ENCODE measurements at regions not wholly inside any gene's neighbourhood (a gene's known extent, or its start where the extent isn't known, plus 50 kb on each side); places are given as distances from the start of the nearest gene placed in this dataset.
"Not testable (repeated sequence)": the region's sequence is repeated elsewhere in the genome, so short reads cannot be mapped to it uniquely, and the experiment has no call there.

GRCh38 chr13:79648191-79648590 lies 167.2 kb downstream of the NDFIP2 start:
- in situ Hi-C loops (cut with HindIII; ENCODE audit: low sequenced_read_pairs) = no loop called here
- no peak for DNase-seq (ENCODE audit: low spot score)

- in situ Hi-C loops (cut with HindIII; ENCODE audit: low sequenced_read_pairs) = no loop called here
- DNase-seq (ENCODE audit: low spot score) = no peak
Observed at GRCh38 chr13:79647533-79647932, 166.6 kb downstream of the NDFIP2 start.

- in situ Hi-C loops (cut with HindIII; ENCODE audit: low sequenced_read_pairs) = no loop called here
- no peak for DNase-seq (ENCODE audit: low spot score)
Observed at GRCh38 chr13:79646880-79647279, 165.9 kb downstream of the NDFIP2 start.

GRCh38 chr13:79645569-79645968 lies 164.6 kb downstream of the NDFIP2 start:
- in situ Hi-C loops (cut with HindIII; ENCODE audit: low sequenced_read_pairs) = no loop called here
- DNase-seq (ENCODE audit: low spot score) = no peak

- DNase-seq (ENCODE audit: low spot score) = no peak
- in situ Hi-C loops (cut with HindIII; ENCODE audit: low sequenced_read_pairs) = no loop called here
Observed at GRCh38 chr13:79642596-79642995, 161.6 kb downstream of the NDFIP2 start.

- DNase-seq (ENCODE audit: low spot score) = peak; percentile 51
- in situ Hi-C loops (cut with HindIII; ENCODE audit: low sequenced_read_pairs) = no loop called here
Observed at GRCh38 chr13:79637133-79637763, 156.3 kb downstream of the NDFIP2 start.

- DNase-seq (ENCODE audit: low spot score) = peak; percentile 62
- in situ Hi-C loops (cut with HindIII; ENCODE audit: low sequenced_read_pairs) = no loop called here
Observed at GRCh38 chr13:79631051-79631659, 150.2 kb downstream of the NDFIP2 start.

GRCh38 chr13:79628463-79628862 lies 147.5 kb downstream of the NDFIP2 start:
- DNase-seq (ENCODE audit: low spot score) = no peak
- in situ Hi-C loops (cut with HindIII; ENCODE audit: low sequenced_read_pairs) = no loop called here

GRCh38 chr13:79626924-79627323 lies 146.0 kb downstream of the NDFIP2 start:
- in situ Hi-C loops (cut with HindIII; ENCODE audit: low sequenced_read_pairs) = no loop called here

GRCh38 chr13:79625517-79625916 lies 144.6 kb downstream of the NDFIP2 start:
- DNase-seq (ENCODE audit: low spot score) = no peak
- in situ Hi-C loops (cut with HindIII; ENCODE audit: low sequenced_read_pairs) = no loop called here

More at GRCh38 chr13:79626924-79627323, 146.0 kb downstream of the NDFIP2 start:
- DNase-seq (ENCODE audit: low spot score) = no peak

- DNase-seq (ENCODE audit: low spot score) = no peak
- in situ Hi-C loops (cut with HindIII; ENCODE audit: low sequenced_read_pairs) = no loop called here
Observed at GRCh38 chr13:79621902-79622301, 140.9 kb downstream of the NDFIP2 start.

- no peak for DNase-seq (ENCODE audit: low spot score)
- in situ Hi-C loops (cut with HindIII; ENCODE audit: low sequenced_read_pairs) = no loop called here
Observed at GRCh38 chr13:79621449-79621848, 140.5 kb downstream of the NDFIP2 start.

- no peak for DNase-seq (ENCODE audit: low spot score)
- in situ Hi-C loops (cut with HindIII; ENCODE audit: low sequenced_read_pairs) = no loop called here
Observed at GRCh38 chr13:79614250-79614918, 133.4 kb downstream of the NDFIP2 start.

- no peak for DNase-seq (ENCODE audit: low spot score)
- in situ Hi-C loops (cut with HindIII; ENCODE audit: low sequenced_read_pairs) = no loop called here
Observed at GRCh38 chr13:79612604-79613003, 131.6 kb downstream of the NDFIP2 start.

- DNase-seq (ENCODE audit: low spot score); in situ Hi-C loops (cut with HindIII; ENCODE audit: low sequenced_read_pairs): not testable (repeated sequence)
Observed at GRCh38 chr13:79607895-79608294, 126.9 kb downstream of the NDFIP2 start.
